Tibial nerve (tissue), 4 donors: ENCODE measurements at regions not wholly inside any gene's neighbourhood (a gene's known extent, or its start where the extent isn't known, plus 50 kb on each side); places are given as distances from the start of the nearest gene placed in this dataset.

Experiments
- DNase-seq, 2 donors: peaks; one replicate each; pipeline ENCODE4 v3.0.0-alpha.2; 2019; ENCODE audit warnings: low spot score in 2 of 2
- H3K27ac ChIP-seq, 4 donors: fragments of 200-600 bp; sonication (generic) in 3 of 4; one replicate each; pipeline ENCODE4 v1.5.1; 2017 to 2019; ENCODE audit warnings: mild to moderate bottlenecking in 1 of 4
- H3K27me3 ChIP-seq, 2 donors: fragments of 200-600 bp; sonication (generic) in 1 of 2; one replicate each; pipeline versions ENCODE4 v1.5.1 to v1.6.0; 2017 to 2019
- H3K36me3 ChIP-seq, 3 donors: fragments of 200-600 bp; sonication (generic); one replicate each; pipeline ENCODE4 v1.5.1; 2018 to 2019
- H3K4me1 ChIP-seq, 4 donors: fragments of 200-600 bp; sonication (generic) in 3 of 4; one replicate each; pipeline ENCODE4 v1.5.1; 2017 to 2019
- H3K4me3 ChIP-seq, 4 donors: fragments of 200-600 bp; sonication (generic) in 3 of 4; one replicate each; pipeline ENCODE4 v1.5.1; 2017 to 2019; ENCODE audit warnings: mild to moderate bottlenecking in 1 of 4, moderate library complexity in 1 of 4
- H3K9me3 ChIP-seq, 4 donors: fragments of 200-600 bp; sonication (generic) in 3 of 4; one replicate each; pipeline ENCODE4 v1.5.1; 2017 to 2019
- CTCF ChIP-seq, 5 experiments: fragments of 200-600 bp in 3 of 5; fragments of 450-650 bp in 2 of 5; sonication (generic) in 3 of 5; IDR thresholded peaks; one replicate each; pipeline ENCODE4 v1.5.1; 2016 to 2019; ENCODE audit warnings: antibody characterized with exemption in 5 of 5, mild to moderate bottlenecking in 3 of 5, moderate library complexity in 2 of 5
- EP300 ChIP-seq, 2 donors: sonication (generic); formaldehyde crosslinking; IDR thresholded peaks; one replicate each; pipeline ENCODE4 v1.6.1; 2017; ENCODE audit warnings: antibody characterized with exemption in 2 of 2, mild to moderate bottlenecking in 1 of 2
- POLR2A ChIP-seq, 2 donors: fragments of 450-650 bp; IDR thresholded peaks; one replicate each; pipeline ENCODE4 v1.6.1; 2017; ENCODE audit warnings: antibody characterized with exemption in 2 of 2, mild to moderate bottlenecking in 2 of 2, moderate library complexity in 2 of 2
- WGBS, 2 donors: methylation state at CpG; one replicate each; pipeline ENCODE4 v1.1.5; 2018; 5-methylcytosine and 5-hydroxymethylcytosine counted together

- no peak overlapping the region for H3K27ac ChIP-seq
- H3K9me3 ChIP-seq: no peaks in the 10 kb centered on the region
- no peak overlapping the region for H3K4me3 ChIP-seq
- TF ChIP-seq POLR2A (IDR thresholded peaks at IDR 0.05): no peak
- TF ChIP-seq CTCF (IDR thresholded peaks at IDR 0.05): no peak
- no peak for TF ChIP-seq EP300 (IDR thresholded peaks at IDR 0.05)
- DNase-seq: no peak
- H3K4me1 ChIP-seq: no peaks in the 10 kb centered on the region
- no peaks in the 10 kb centered on the region for H3K36me3 ChIP-seq
- WGBS, 2 donors: 58 to 69% methylated on average over 1 of the region's 1 CpG
- H3K27me3 ChIP-seq: no peaks in the 10 kb centered on the region
These were observed 1050.7 kb downstream of the TLE4 start for GRCh38 chr9:80622508-80622907.

GRCh38 chr9:80619356-80619755 lies 1047.6 kb downstream of the TLE4 start:
- DNase-seq: no peak
- 81 to 87% methylated on average over 3 of the region's 3 CpGs for WGBS, 2 donors
- Histone ChIP-seq H3K27ac (no peak overlapping the region), H3K4me3 (no peak overlapping the region), H3K9me3 (no peaks in the 10 kb centered on the region), H3K27me3 (no peaks in the 10 kb centered on the region), H3K4me1 (no peaks in the 10 kb centered on the region), H3K36me3 (no peaks in the 10 kb centered on the region)
- TF ChIP-seq POLR2A (IDR thresholded peaks at IDR 0.05) (no peak), CTCF (IDR thresholded peaks at IDR 0.05) (no peak), EP300 (IDR thresholded peaks at IDR 0.05) (no peak)

GRCh38 chr9:80615964-80616363 lies 1044.2 kb downstream of the TLE4 start:
- no peaks in the 10 kb centered on the region for H3K27me3 ChIP-seq
- no peaks in the 10 kb centered on the region for H3K9me3 ChIP-seq
- no peak for DNase-seq
- H3K27ac ChIP-seq: no peak overlapping the region
- 40 to 42% methylated on average over 4 of the region's 4 CpGs for WGBS, 2 donors
- H3K36me3 ChIP-seq: no peaks in the 10 kb centered on the region
- H3K4me3 ChIP-seq: no peak overlapping the region
- H3K4me1 ChIP-seq: no peaks in the 10 kb centered on the region
- no peak for TF ChIP-seq POLR2A (IDR thresholded peaks at IDR 0.05)

- H3K36me3 ChIP-seq: no peaks in the 10 kb centered on the region
- no peaks in the 10 kb centered on the region for H3K27me3 ChIP-seq
- no peaks in the 10 kb centered on the region for H3K9me3 ChIP-seq
- H3K4me1 ChIP-seq: no peaks in the 10 kb centered on the region
- DNase-seq: no peak
- no peak overlapping the region for H3K27ac ChIP-seq
- H3K4me3 ChIP-seq: no peak overlapping the region
- TF ChIP-seq EP300 (IDR thresholded peaks at IDR 0.05): no peak
- TF ChIP-seq POLR2A (IDR thresholded peaks at IDR 0.05): no peak
- no peak for TF ChIP-seq CTCF (IDR thresholded peaks at IDR 0.05)
- WGBS, 2 donors: 91 to 92% methylated on average over 3 of the region's 3 CpGs
These were observed 1034.0 kb downstream of the TLE4 start for GRCh38 chr9:80605793-80606192.

GRCh38 chr9:80605129-80605528 lies 1033.4 kb downstream of the TLE4 start:
- 27 to 33% methylated on average over 2 of the region's 2 CpGs for WGBS, 2 donors

More at GRCh38 chr9:80605129-80605528, 1033.4 kb downstream of the TLE4 start:
- no peak overlapping the region for H3K27ac ChIP-seq
- H3K36me3 ChIP-seq: no peaks in the 10 kb centered on the region
- no peaks in the 10 kb centered on the region for H3K9me3 ChIP-seq
- H3K27me3 ChIP-seq: no peaks in the 10 kb centered on the region
- no peak overlapping the region for H3K4me3 ChIP-seq
- H3K4me1 ChIP-seq: no peaks in the 10 kb centered on the region
- no peak for DNase-seq
- peak in 3 of 5 experiments; percentile 24 to 58 (median 43) for TF ChIP-seq CTCF (IDR thresholded peaks at IDR 0.05)
- no peak for TF ChIP-seq POLR2A (IDR thresholded peaks at IDR 0.05)
